IMR-90 (cell line): ENCODE measurements at regions not wholly inside any gene's neighbourhood (a gene's known extent, or its start where the extent isn't known, plus 50 kb on each side); places are given as distances from the start of the nearest gene placed in this dataset.

Experiments used
- ATAC-seq: fragments of 200-7000 bp; cut with Tn5 transposase; 2 replicates; pipeline ENCODE4 v1.9.1; 2020; ENCODE audit warnings: low read depth, mild to moderate bottlenecking, moderate library complexity
- BruUV-seq: library from RNA; stranded (reverse); fragments of 400-500 nt; replicated peaks from 2 replicates; lab custom pipeline; 2021; lab: Mats Ljungman, UMichigan
- CTCF ChIA-PET: fragments of 300-600 bp; formaldehyde crosslinking; extraction: SDS; loops from one replicate; lab custom pipeline; 2021; ENCODE audit warnings: antibody characterized with exemption; lab: Yijun Ruan, JAX
- POLR2A ChIA-PET: fragments of 300-600 bp; sonication (Branson Sonifier 250); formaldehyde crosslinking; loops from one replicate; lab custom pipeline; 2022; ENCODE audit warnings: antibody characterized with exemption; ENCODE audit not compliant: unreplicated experiment; lab: Charles Lee
- DNase-seq: peaks from one replicate; pipeline ENCODE4 v3.0.0; 2013
- H2AFZ ChIP-seq: replicated peaks from 2 replicates; pipeline ENCODE3; 2013; ENCODE audit warnings: low read length, mild to moderate bottlenecking; ENCODE audit not compliant: poor library complexity
- H2AK5ac ChIP-seq: 2 replicates; pipeline ENCODE4 v1.6.1; 2013; ENCODE audit warnings: low read depth, low read length, inconsistent platforms
- H2AK9ac ChIP-seq: replicated peaks from 2 replicates; pipeline ENCODE3; 2013; ENCODE audit warnings: mild to moderate bottlenecking, low read depth, low read length, moderate library complexity; ENCODE audit not compliant: poor library complexity
- H2BK120ac ChIP-seq: 2 replicates; pipeline ENCODE4 v1.6.1; 2013; ENCODE audit warnings: low read depth, low read length, inconsistent platforms
- H2BK15ac ChIP-seq: 3 replicates; pipeline ENCODE4 v1.6.1; 2013; ENCODE audit warnings: low read depth, low read length, inconsistent platforms
- H2BK20ac ChIP-seq: 2 replicates; pipeline ENCODE4 v1.6.1; 2013; ENCODE audit warnings: low read depth, mild to moderate bottlenecking, inconsistent platforms, low read length, moderate library complexity
- H2BK5ac ChIP-seq: 2 replicates; pipeline ENCODE4 v1.6.1; 2013; ENCODE audit warnings: mild to moderate bottlenecking, low read depth, low read length, inconsistent platforms; ENCODE audit not compliant: poor library complexity, severe bottlenecking
- H3K14ac ChIP-seq: replicated peaks from 2 replicates; pipeline ENCODE4 v1.6.1; 2013; ENCODE audit warnings: low read depth, low read length, inconsistent platforms
- H3K18ac ChIP-seq: 2 replicates; pipeline ENCODE4 v1.6.1; 2013; ENCODE audit warnings: low read depth, low read length, control low read depth
- H3K23ac ChIP-seq: 2 replicates; pipeline ENCODE4 v1.6.1; 2013; ENCODE audit warnings: low read depth, low read length, inconsistent platforms
- H3K27ac ChIP-seq: 2 replicates; pipeline ENCODE4 v1.5.1; 2013; ENCODE audit warnings: mild to moderate bottlenecking, control low read depth, low read length; ENCODE audit not compliant: insufficient read depth
- H3K27me3 ChIP-seq: 2 replicates; pipeline ENCODE4 v1.6.1; 2013; ENCODE audit warnings: low read length; ENCODE audit not compliant: control insufficient read depth, insufficient read depth
- H3K36me3 ChIP-seq: 2 replicates; pipeline ENCODE4 v1.6.1; 2013; ENCODE audit warnings: low read length, mixed read lengths; ENCODE audit not compliant: control insufficient read depth, insufficient read depth
- H3K4ac ChIP-seq: 2 replicates; pipeline ENCODE4 v1.6.1; 2013; ENCODE audit warnings: low read depth, low read length, inconsistent platforms
- H3K4me1 ChIP-seq: 2 replicates; pipeline ENCODE4 v1.6.1; 2013; ENCODE audit warnings: low read length, mixed read lengths; ENCODE audit not compliant: control insufficient read depth, insufficient read depth
- H3K4me2 ChIP-seq: 2 replicates; pipeline ENCODE4 v1.6.1; 2013; ENCODE audit warnings: low read depth, mild to moderate bottlenecking, control low read depth, low read length, moderate library complexity
- H3K4me3 ChIP-seq: 2 replicates; pipeline ENCODE4 v1.5.1; 2013; ENCODE audit warnings: low read depth, mild to moderate bottlenecking, control low read depth, low read length, moderate library complexity; ENCODE audit not compliant: insufficient read depth
- H3K56ac ChIP-seq: 2 replicates; pipeline ENCODE4 v1.6.1; 2013; ENCODE audit warnings: low read length, inconsistent platforms; ENCODE audit not compliant: insufficient read depth; ENCODE audit errors: extremely low read depth
- H3K79me1 ChIP-seq, 2 experiments: 2 replicates each; pipeline ENCODE4 v1.6.1; 2013; ENCODE audit warnings: low read length in 2 of 2, inconsistent platforms in 1 of 2, low read depth in 1 of 2
- H3K9ac ChIP-seq: 2 replicates; pipeline ENCODE4 v1.6.1; 2013; ENCODE audit warnings: low read depth, low read length, control low read depth
- H3K9me1 ChIP-seq: 2 replicates; pipeline ENCODE4 v1.6.1; 2013; ENCODE audit warnings: low read length, inconsistent platforms; ENCODE audit not compliant: insufficient read depth
- H3K9me3 ChIP-seq: 2 replicates; pipeline ENCODE4 v1.6.1; 2013; ENCODE audit warnings: low read length; ENCODE audit not compliant: control insufficient read depth, insufficient read depth
- H4K20me1 ChIP-seq: 2 replicates; pipeline ENCODE4 v1.6.1; 2013; ENCODE audit warnings: low read length, inconsistent platforms; ENCODE audit not compliant: insufficient read depth
- H4K5ac ChIP-seq: 2 replicates; pipeline ENCODE4 v1.6.1; 2013; ENCODE audit warnings: mild to moderate bottlenecking, low read depth, low read length, control low read depth
- H4K8ac ChIP-seq, 2 experiments: 2 replicates each; pipeline ENCODE4 v1.6.1; 2013; ENCODE audit warnings: low read depth in 2 of 2, low read length in 2 of 2, control low read depth in 1 of 2, inconsistent platforms in 1 of 2
- H4K91ac ChIP-seq: 2 replicates; pipeline ENCODE4 v1.6.1; 2013; ENCODE audit warnings: low read depth, low read length, inconsistent platforms; ENCODE audit not compliant: insufficient read depth
- FOS ChIP-seq: fragments of 150-350 bp; IDR thresholded peaks from 2 replicates; pipeline ENCODE4 v1.6.1; 2016; ENCODE audit warnings: low read depth, low read length
- MXI1 ChIP-seq: IDR thresholded peaks from 2 replicates; pipeline ENCODE4 v1.6.1; 2012; ENCODE audit warnings: low read depth, mild to moderate bottlenecking, low read length, moderate library complexity, borderline replicate concordance
- POLR2A ChIP-seq: IDR thresholded peaks from 2 replicates; pipeline ENCODE4 v1.6.1; 2012; ENCODE audit warnings: mild to moderate bottlenecking, low read depth, low read length
- SMC3 ChIP-seq: fragments of 150-350 bp; IDR thresholded peaks from 2 replicates; pipeline ENCODE4 v1.6.1; 2016; ENCODE audit warnings: low read depth, mild to moderate bottlenecking, antibody characterized with exemption, low read length, moderate library complexity
- dilution Hi-C: fragments of 300-500 bp; cut with HindIII; formaldehyde crosslinking; loops from one replicate; pipeline ENCODE4 v1.14.3; 2018; ENCODE audit warnings: low sequenced_read_pairs; ENCODE audit not compliant: unreplicated experiment
- in situ Hi-C: fragments of 300-500 bp; cut with MboI; formaldehyde crosslinking; loops from 3 replicates; pipeline ENCODE4 v1.14.3; 2019; ENCODE audit warnings: low sequenced_read_pairs, inconsistent platforms, mixed read lengths
- intact Hi-C: fragments of 100-400 bp; cut with micrococcal nuclease; formaldehyde crosslinking; loops from 2 replicates; pipeline ENCODE4 v1.10.0; 2022
- TF ChIP-seq, protein P1 (sequence below): conservative IDR thresholded peaks from 2 replicates; pipeline ENCODE4 v1.5.1; 2012; ENCODE audit warnings: mild to moderate bottlenecking, low read depth, low read length, improper control_type of control experiment
- TF ChIP-seq, protein P2 (sequence below): fragments of 150-350 bp; IDR thresholded peaks from 2 replicates; pipeline ENCODE4 v1.6.1; 2016; ENCODE audit warnings: low read depth, mild to moderate bottlenecking, low read length, moderate library complexity, borderline replicate concordance
- TF ChIP-seq, protein P3 (sequence below): fragments of 150-350 bp; IDR thresholded peaks from 2 replicates; pipeline ENCODE4 v1.6.1; 2017; ENCODE audit warnings: mild to moderate bottlenecking, antibody characterized with exemption, low read length, low read depth

DNA sequence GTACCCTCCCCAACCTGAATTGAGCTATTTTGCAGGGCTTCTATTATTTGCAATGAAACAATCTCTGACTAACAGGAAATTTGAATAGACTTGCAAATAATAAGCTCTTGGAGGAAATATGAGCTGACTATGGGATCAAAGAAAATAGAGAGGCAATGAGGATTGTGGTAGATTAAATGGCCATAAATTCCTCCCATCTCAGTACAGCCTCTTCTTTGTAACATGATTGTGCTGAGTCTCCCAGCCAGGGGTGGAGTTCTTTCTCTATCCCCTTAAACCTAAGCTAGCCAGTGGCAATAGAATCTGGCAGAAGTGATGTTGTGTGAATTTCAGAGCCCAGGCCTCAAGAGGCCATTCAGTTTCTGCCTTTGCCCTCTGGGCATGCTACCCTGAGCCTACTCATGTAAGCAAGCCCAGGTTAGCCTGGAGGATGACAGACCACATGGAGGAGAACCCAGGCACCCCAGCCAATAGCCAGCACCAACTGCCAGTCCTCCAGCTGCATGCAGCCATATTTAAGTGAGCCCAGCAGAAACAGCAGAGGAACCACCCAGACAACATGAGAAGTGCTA lies 86.8 kb upstream of the TP53I11 start:
- Histone ChIP-seq H3K9me3 (peaks cover 4% of the 10 kb centered on the region), H2BK5ac (no peak overlapping the region), H2AK9ac (no peak overlapping the region), H2AFZ (no peak overlapping the region), H3K4me2 (no peak overlapping the region), H3K27ac (no peak overlapping the region), H3K23ac (no peak overlapping the region), H3K9me1 (no peaks in the 10 kb centered on the region), H3K4me1 (no peaks in the 10 kb centered on the region), H3K27me3 (peaks cover 39% of the 10 kb centered on the region), H3K56ac (no peak overlapping the region), H2AK5ac (no peak overlapping the region), H3K36me3 (no peaks in the 10 kb centered on the region), H2BK20ac (no peak overlapping the region), H3K14ac (no peak overlapping the region), H3K9ac (no peak overlapping the region), H3K79me1 (no peaks in the 10 kb centered on the region), H3K4ac (no peak overlapping the region), H4K5ac (no peak overlapping the region), H4K8ac (no peak overlapping the region), H3K4me3 (no peak overlapping the region), H4K20me1 (no peaks in the 10 kb centered on the region), H2BK15ac (no peak overlapping the region), H2BK120ac (no peak overlapping the region), H4K91ac (no peak overlapping the region), H3K18ac (no peak overlapping the region)
- in situ Hi-C loops (no loop called here), dilution Hi-C loops (no loop called here), intact Hi-C loops (no loop called here)
- BruUV-seq = no TSS peak
- no peak for TF ChIP-seq SMC3
- TF ChIP-seq, protein P1, sequence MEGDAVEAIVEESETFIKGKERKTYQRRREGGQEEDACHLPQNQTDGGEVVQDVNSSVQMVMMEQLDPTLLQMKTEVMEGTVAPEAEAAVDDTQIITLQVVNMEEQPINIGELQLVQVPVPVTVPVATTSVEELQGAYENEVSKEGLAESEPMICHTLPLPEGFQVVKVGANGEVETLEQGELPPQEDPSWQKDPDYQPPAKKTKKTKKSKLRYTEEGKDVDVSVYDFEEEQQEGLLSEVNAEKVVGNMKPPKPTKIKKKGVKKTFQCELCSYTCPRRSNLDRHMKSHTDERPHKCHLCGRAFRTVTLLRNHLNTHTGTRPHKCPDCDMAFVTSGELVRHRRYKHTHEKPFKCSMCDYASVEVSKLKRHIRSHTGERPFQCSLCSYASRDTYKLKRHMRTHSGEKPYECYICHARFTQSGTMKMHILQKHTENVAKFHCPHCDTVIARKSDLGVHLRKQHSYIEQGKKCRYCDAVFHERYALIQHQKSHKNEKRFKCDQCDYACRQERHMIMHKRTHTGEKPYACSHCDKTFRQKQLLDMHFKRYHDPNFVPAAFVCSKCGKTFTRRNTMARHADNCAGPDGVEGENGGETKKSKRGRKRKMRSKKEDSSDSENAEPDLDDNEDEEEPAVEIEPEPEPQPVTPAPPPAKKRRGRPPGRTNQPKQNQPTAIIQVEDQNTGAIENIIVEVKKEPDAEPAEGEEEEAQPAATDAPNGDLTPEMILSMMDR = no peak
- TF ChIP-seq, protein P2, sequence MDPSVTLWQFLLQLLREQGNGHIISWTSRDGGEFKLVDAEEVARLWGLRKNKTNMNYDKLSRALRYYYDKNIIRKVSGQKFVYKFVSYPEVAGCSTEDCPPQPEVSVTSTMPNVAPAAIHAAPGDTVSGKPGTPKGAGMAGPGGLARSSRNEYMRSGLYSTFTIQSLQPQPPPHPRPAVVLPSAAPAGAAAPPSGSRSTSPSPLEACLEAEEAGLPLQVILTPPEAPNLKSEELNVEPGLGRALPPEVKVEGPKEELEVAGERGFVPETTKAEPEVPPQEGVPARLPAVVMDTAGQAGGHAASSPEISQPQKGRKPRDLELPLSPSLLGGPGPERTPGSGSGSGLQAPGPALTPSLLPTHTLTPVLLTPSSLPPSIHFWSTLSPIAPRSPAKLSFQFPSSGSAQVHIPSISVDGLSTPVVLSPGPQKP = no peak
- no peak for TF ChIP-seq MXI1
- TF ChIP-seq POLR2A = no peak
- TF ChIP-seq, protein P3, sequence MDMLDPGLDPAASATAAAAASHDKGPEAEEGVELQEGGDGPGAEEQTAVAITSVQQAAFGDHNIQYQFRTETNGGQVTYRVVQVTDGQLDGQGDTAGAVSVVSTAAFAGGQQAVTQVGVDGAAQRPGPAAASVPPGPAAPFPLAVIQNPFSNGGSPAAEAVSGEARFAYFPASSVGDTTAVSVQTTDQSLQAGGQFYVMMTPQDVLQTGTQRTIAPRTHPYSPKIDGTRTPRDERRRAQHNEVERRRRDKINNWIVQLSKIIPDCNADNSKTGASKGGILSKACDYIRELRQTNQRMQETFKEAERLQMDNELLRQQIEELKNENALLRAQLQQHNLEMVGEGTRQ = no peak
- no peak for TF ChIP-seq FOS
- ChIA-PET CTCF (no interaction called here), POLR2A (no interaction called here)
- ATAC-seq (no peak), DNase-seq (no peak)
